ENCODE measurements at regions not wholly inside any gene's neighbourhood (a gene's known extent, or its start where the extent isn't known, plus 50 kb on each side); places are given as distances from the start of the nearest gene placed in this dataset.

GRCh38 chrX:3779546-3779945 lies 66.1 kb upstream of the PRKX start:
- TF ChIP-seq CTCF (IDR thresholded peaks at IDR 0.05) (no peak), POLR2AphosphoS5 (IDR thresholded peaks at IDR 0.05) (no peak)
